ENCODE measurements at regions not wholly inside any gene's neighbourhood (a gene's known extent, or its start where the extent isn't known, plus 50 kb on each side); places are given as distances from the start of the nearest gene placed in this dataset.

DNA sequence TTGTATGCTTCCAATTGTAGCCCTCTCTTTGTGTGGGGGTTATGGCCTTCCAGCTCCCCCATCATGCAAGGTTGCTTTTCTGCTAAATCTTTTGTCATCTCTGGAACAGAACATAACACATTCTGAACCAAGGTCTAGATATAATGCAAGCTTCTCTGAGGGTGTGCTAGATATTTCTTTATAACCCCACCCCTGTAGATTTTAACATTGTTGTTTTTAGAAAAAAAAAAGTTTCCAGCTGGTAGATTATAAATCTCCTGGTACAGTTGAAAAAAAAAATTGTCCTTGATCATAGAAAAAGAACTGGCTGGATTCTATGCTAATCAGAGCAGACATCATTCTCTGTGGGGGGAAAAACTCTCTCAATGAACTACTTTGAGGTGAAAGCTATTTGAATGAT, 363.3 kb downstream of the METTL15 start:
- intact Hi-C loops (cut with DNase I), result no loop called here
- TF ChIP-seq, protein P1, sequence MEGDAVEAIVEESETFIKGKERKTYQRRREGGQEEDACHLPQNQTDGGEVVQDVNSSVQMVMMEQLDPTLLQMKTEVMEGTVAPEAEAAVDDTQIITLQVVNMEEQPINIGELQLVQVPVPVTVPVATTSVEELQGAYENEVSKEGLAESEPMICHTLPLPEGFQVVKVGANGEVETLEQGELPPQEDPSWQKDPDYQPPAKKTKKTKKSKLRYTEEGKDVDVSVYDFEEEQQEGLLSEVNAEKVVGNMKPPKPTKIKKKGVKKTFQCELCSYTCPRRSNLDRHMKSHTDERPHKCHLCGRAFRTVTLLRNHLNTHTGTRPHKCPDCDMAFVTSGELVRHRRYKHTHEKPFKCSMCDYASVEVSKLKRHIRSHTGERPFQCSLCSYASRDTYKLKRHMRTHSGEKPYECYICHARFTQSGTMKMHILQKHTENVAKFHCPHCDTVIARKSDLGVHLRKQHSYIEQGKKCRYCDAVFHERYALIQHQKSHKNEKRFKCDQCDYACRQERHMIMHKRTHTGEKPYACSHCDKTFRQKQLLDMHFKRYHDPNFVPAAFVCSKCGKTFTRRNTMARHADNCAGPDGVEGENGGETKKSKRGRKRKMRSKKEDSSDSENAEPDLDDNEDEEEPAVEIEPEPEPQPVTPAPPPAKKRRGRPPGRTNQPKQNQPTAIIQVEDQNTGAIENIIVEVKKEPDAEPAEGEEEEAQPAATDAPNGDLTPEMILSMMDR (IDR thresholded peaks at IDR 0.05), result no peak
- no peaks in the 10 kb centered on the region for H3K4me1 ChIP-seq
- no peak overlapping the region for H3K27ac ChIP-seq
- H3K4me3 ChIP-seq, result no peak overlapping the region
- no peaks in the 10 kb centered on the region for H3K36me3 ChIP-seq
- ATAC-seq, result no peak
- H3K9me3 ChIP-seq, result no peaks in the 10 kb centered on the region
- DNase-seq, result no peak
- no peaks in the 10 kb centered on the region for H3K27me3 ChIP-seq

DNA sequence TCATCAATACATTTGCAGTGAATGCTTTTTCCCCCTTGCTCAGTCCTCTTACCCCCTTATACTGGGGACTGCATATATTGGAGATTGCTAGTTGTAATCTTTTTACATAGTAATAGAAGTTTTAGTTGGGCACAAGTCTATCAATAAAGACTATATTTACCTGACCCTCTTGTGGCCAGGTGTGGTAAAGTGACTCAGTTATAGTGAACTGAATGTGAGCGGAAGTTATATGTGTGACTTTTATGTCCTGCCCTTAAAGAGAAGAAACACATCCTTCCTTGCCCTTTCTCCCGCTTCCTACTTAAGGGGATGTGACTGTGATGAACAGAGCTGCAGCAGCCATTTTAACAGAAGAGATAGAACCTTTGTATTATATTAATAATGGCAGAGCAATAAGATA, 362.0 kb downstream of the METTL15 start:
- DNase-seq (no peak), ATAC-seq (no peak)
- TF ChIP-seq, protein P1 (IDR thresholded peaks at IDR 0.05), result no peak
- H3K27ac ChIP-seq, result no peak overlapping the region
- intact Hi-C loops (cut with DNase I), result no loop called here
- no peaks in the 10 kb centered on the region for H3K36me3 ChIP-seq
- H3K4me3 ChIP-seq, result no peak overlapping the region
- H3K9me3 ChIP-seq, result no peaks in the 10 kb centered on the region
- H3K4me1 ChIP-seq, result no peaks in the 10 kb centered on the region
- H3K27me3 ChIP-seq, result no peaks in the 10 kb centered on the region

DNA sequence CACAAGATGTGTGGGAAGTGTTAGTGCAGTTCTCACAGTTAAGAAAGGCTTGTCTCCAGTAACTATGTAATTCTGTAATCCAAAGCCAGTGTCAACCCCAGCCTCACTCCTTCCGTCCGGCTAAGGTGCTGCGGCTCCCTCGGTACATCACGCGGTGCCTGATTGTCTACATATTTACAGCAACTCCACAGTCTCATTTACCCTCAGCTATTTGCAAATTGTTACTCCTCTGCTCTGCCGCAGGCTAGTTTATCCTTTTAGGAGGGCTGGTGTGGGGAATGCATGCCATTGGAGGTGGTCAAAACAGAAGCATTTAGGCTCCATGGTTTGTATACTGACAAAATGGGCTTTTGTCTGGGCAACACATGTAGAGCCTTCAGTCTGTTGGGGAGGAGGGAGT, 358.3 kb downstream of the METTL15 start:
- Histone ChIP-seq H3K4me3 (no peak overlapping the region), H3K27ac (no peak overlapping the region), H3K27me3 (no peaks in the 10 kb centered on the region), H3K36me3 (no peaks in the 10 kb centered on the region), H3K4me1 (no peaks in the 10 kb centered on the region), H3K9me3 (no peaks in the 10 kb centered on the region)
- ATAC-seq (no peak), DNase-seq (no peak)
- intact Hi-C loops (cut with DNase I), result no loop called here
- TF ChIP-seq, protein P1 (IDR thresholded peaks at IDR 0.05), result no peak

DNA sequence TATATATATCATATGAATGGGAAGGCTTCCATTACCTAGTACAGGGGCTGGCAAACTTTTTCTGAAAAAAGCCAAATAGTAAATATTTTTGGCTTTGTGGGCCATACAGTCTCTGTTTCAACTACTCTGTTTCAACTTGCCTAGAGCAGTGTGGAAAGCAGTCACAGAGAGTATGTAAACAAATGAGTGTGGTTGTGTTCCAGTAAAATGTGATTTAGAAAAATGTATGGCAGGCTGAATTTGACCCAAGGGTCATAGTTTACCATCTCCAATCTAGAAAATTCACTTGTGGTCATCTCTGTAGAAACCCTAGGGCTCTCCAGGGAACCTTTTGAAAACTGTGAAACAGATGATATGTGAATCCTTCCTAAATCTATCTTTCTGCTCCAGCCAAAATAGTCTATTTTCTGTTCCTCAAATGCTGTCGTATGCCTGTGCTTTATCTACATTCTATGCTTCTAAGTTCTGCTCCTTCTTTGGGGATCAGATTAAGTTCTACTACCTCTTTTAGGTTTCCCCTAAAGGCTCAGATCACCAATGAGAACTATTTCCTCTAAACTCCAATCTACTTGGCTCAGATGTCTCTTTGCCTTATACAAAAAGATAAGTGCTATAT, 356.2 kb downstream of the METTL15 start:
- no peak for DNase-seq
- ATAC-seq, result no peak
- TF ChIP-seq, protein P1 (IDR thresholded peaks at IDR 0.05), result no peak
- no peak overlapping the region for H3K4me3 ChIP-seq
- no peaks in the 10 kb centered on the region for H3K9me3 ChIP-seq
- H3K27me3 ChIP-seq, result no peaks in the 10 kb centered on the region
- H3K36me3 ChIP-seq, result no peaks in the 10 kb centered on the region
- intact Hi-C loops (cut with DNase I), result no loop called here
- no peaks in the 10 kb centered on the region for H3K4me1 ChIP-seq
- no peak overlapping the region for H3K27ac ChIP-seq

DNA sequence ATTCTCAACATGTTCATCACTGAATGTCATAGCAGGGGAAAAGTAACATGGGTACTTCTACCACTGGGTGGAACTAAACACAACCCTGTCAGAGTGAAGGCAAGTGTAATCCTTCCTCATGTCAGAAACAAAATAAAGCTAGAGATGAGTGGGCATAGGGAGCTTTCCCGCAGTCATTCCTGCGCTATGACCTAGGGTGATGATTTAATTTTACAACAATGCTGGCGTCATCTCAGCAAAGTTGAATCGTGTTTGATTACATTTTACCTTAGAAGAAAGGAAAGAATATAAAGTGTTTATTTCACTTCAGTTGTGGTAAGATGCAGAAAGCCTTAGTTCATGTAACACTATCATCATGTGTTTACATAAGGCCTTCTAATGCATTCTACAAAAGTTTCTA, 355.6 kb downstream of the METTL15 start:
- Histone ChIP-seq H3K27me3 (no peaks in the 10 kb centered on the region), H3K36me3 (no peaks in the 10 kb centered on the region), H3K27ac (no peak overlapping the region), H3K4me1 (no peaks in the 10 kb centered on the region), H3K4me3 (no peak overlapping the region), H3K9me3 (no peaks in the 10 kb centered on the region)
- ATAC-seq (no peak), DNase-seq (no peak)
- intact Hi-C loops (cut with DNase I), result no loop called here
- TF ChIP-seq, protein P1 (IDR thresholded peaks at IDR 0.05), result no peak

Data from left lung (tissue), 4 donors.